ENCODE measurements at regions not wholly inside any gene's neighbourhood (a gene's known extent, or its start where the extent isn't known, plus 50 kb on each side); places are given as distances from the start of the nearest gene placed in this dataset.

GRCh38 chr2:8174641-8175257, 507.1 kb upstream of the ID2 start:
- TF ChIP-seq POLR2A (IDR thresholded peaks at IDR 0.05): no peak
- TF ChIP-seq CTCF (IDR thresholded peaks at IDR 0.05 in 4 of 5, conservative IDR thresholded peaks at IDR 0.05 in 1 of 5): no peak
